ENCODE measurements at regions not wholly inside any gene's neighbourhood (a gene's known extent, or its start where the extent isn't known, plus 50 kb on each side); places are given as distances from the start of the nearest gene placed in this dataset.
A peak's percentile ranks its signal among the peaks of the same experiment; 100 is the strongest.

DNA sequence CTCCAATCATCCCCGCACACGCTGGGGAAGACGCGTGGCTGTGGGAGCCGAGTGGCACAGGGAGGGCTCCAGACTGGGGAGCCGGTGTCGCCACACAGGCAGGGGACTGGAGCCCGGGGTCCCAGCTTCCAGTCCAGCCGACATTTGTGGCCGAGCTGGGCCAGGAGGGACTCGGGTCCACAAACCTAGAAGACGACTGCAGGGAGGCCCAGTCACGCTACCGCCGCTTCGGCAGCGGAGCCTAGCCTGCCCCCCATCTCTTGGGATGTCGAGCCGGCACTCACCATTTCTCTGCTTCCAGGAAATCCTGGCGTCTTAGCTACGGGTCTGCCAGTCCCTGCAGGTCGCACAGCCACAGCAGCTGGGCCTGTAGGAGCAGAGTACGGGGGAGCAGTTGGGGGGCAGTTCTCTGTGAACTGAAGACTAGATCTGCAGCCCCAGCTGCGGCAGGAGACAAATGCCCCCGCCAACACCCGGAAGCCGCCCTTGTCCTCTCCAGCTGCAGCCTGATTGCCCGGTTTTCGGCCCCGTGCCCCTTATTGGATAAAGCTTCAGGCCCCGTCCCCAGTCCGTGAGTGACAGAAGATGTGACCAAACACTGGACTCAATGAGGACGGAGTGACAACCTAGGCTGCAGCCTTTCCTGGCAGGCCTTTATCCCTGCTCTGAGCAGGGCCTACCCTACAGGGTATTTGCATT, 270.7 kb downstream of the ZNF33B start (continued):
- TF ChIP-seq TBP (optimal IDR thresholded peaks at IDR 0.05; ENCODE audit: low read depth, low read length) (peak; percentile 86), ASH1L (IDR thresholded peaks at IDR 0.05; ENCODE audit: borderline replicate concordance, low read depth, partially characterized antibody) (peak; percentile 90), CXXC5 (CRISPR knock-in tag; IDR thresholded peaks at IDR 0.05) (peak; percentile 25; the same call in 1 of the 2 replicates), SMARCA4 (IDR thresholded peaks at IDR 0.05) (no peak), ZNF436 (CRISPR knock-in tag; IDR thresholded peaks at IDR 0.05) (no peak), KAT2B (IDR thresholded peaks at IDR 0.05; ENCODE audit: low read depth, low read length) (no peak), ELF2 (CRISPR knock-in tag; IDR thresholded peaks at IDR 0.05) (peak; percentile 78), EHMT2 (IDR thresholded peaks at IDR 0.05) (no peak), POLR2AphosphoS2 (IDR thresholded peaks at IDR 0.05; ENCODE audit: low read length) (no peak), ELF1 (tag; IDR thresholded peaks at IDR 0.05) (peak; percentile 77), NFYB (IDR thresholded peaks at IDR 0.05; ENCODE audit: extremely low read depth, insufficient read length) (peak; percentile 98), ZNF12 (CRISPR knock-in tag; IDR thresholded peaks at IDR 0.05) (no peak), ETV5 (CRISPR knock-in tag; IDR thresholded peaks at IDR 0.05; ENCODE audit: low read depth) (no peak), NRF1 (conservative IDR thresholded peaks at IDR 0.05 in 1 of 2, IDR thresholded peaks at IDR 0.05 in 1 of 2) (peak in 1 of 2 experiments; percentile 40; a peak in 2 of 4 replicates), TEAD4 (IDR thresholded peaks at IDR 0.05; ENCODE audit: low read length) (no peak), TEAD4 (CRISPR knock-in tag; IDR thresholded peaks at IDR 0.05; ENCODE audit: borderline replicate concordance) (no peak), ARHGAP35 (IDR thresholded peaks at IDR 0.05; ENCODE audit: partially characterized antibody) (no peak)
- TF ChIP-seq, protein P1, sequence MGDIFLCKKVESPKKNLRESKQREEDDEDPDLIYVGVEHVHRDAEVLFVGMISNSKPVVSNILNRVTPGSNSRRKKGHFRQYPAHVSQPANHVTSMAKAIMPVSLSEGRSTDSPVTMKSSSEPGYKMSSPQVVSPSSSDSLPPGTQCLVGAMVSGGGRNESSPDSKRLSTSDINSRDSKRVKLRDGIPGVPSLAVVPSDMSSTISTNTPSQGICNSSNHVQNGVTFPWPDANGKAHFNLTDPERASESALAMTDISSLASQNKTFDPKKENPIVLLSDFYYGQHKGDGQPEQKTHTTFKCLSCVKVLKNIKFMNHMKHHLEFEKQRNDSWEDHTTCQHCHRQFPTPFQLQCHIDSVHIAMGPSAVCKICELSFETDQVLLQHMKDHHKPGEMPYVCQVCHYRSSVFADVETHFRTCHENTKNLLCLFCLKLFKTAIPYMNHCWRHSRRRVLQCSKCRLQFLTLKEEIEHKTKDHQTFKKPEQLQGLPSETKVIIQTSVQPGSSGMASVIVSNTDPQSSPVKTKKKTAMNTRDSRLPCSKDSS (IDR thresholded peaks at IDR 0.05; ENCODE audit: low read depth, partially characterized antibody): no peak
- TF ChIP-seq, protein P2, sequence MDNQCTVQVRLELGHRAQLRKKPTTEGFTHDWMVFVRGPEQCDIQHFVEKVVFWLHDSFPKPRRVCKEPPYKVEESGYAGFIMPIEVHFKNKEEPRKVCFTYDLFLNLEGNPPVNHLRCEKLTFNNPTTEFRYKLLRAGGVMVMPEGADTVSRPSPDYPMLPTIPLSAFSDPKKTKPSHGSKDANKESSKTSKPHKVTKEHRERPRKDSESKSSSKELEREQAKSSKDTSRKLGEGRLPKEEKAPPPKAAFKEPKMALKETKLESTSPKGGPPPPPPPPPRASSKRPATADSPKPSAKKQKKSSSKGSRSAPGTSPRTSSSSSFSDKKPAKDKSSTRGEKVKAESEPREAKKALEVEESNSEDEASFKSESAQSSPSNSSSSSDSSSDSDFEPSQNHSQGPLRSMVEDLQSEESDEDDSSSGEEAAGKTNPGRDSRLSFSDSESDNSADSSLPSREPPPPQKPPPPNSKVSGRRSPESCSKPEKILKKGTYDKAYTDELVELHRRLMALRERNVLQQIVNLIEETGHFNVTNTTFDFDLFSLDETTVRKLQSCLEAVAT (IDR thresholded peaks at IDR 0.05): 0 out of 4 replicates have a peak, but pooled peaks of 1 of the 2 experiments have one; percentile 11
- TF ChIP-seq, protein P3, sequence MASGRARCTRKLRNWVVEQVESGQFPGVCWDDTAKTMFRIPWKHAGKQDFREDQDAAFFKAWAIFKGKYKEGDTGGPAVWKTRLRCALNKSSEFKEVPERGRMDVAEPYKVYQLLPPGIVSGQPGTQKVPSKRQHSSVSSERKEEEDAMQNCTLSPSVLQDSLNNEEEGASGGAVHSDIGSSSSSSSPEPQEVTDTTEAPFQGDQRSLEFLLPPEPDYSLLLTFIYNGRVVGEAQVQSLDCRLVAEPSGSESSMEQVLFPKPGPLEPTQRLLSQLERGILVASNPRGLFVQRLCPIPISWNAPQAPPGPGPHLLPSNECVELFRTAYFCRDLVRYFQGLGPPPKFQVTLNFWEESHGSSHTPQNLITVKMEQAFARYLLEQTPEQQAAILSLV (tag; IDR thresholded peaks at IDR 0.05): no peak
- TF ChIP-seq, protein P4, sequence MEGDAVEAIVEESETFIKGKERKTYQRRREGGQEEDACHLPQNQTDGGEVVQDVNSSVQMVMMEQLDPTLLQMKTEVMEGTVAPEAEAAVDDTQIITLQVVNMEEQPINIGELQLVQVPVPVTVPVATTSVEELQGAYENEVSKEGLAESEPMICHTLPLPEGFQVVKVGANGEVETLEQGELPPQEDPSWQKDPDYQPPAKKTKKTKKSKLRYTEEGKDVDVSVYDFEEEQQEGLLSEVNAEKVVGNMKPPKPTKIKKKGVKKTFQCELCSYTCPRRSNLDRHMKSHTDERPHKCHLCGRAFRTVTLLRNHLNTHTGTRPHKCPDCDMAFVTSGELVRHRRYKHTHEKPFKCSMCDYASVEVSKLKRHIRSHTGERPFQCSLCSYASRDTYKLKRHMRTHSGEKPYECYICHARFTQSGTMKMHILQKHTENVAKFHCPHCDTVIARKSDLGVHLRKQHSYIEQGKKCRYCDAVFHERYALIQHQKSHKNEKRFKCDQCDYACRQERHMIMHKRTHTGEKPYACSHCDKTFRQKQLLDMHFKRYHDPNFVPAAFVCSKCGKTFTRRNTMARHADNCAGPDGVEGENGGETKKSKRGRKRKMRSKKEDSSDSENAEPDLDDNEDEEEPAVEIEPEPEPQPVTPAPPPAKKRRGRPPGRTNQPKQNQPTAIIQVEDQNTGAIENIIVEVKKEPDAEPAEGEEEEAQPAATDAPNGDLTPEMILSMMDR (IDR thresholded peaks at IDR 0.05 in 2 of 3, conservative IDR thresholded peaks at IDR 0.05 in 1 of 3; ENCODE audit: insufficient read depth in 2 of 3, low read depth in 1 of 3, low read length in 3 of 3): no peak

All from K562 (cell line).